Fibroblast of pulmonary artery (primary cell): ENCODE measurements at regions not wholly inside any gene's neighbourhood (a gene's known extent, or its start where the extent isn't known, plus 50 kb on each side); places are given as distances from the start of the nearest gene placed in this dataset.
A peak's percentile ranks its signal among the peaks of the same experiment; 100 is the strongest.
"Not testable (repeated sequence)": the region's sequence is repeated elsewhere in the genome, so short reads cannot be mapped to it uniquely, and the experiment has no call there.

Experiments
- DNase-seq: peaks from one replicate; pipeline ENCODE4 v3.0.0-alpha.2; 2010; ENCODE audit warnings: low read depth
- H3K4me3 ChIP-seq: replicated peaks from 2 replicates; pipeline ENCODE4 v1.5.1; 2011; ENCODE audit warnings: low read depth, mild to moderate bottlenecking, control low read depth, low read length, moderate library complexity
- CTCF ChIP-seq: IDR thresholded peaks from 2 replicates; pipeline ENCODE4 v1.5.1; 2011; ENCODE audit warnings: mild to moderate bottlenecking, control low read depth, low read length, inconsistent platforms; ENCODE audit errors: missing control alignments

- no peak for TF ChIP-seq CTCF
- no peak for DNase-seq
- no peak overlapping the region for H3K4me3 ChIP-seq
Measured at GRCh38 chr5:174573221-174573994, 151.0 kb upstream of the MSX2 start.

- no peak for TF ChIP-seq CTCF
Measured at GRCh38 chr5:174575043-174575442, 149.3 kb upstream of the MSX2 start.

GRCh38 chr5:174576042-174576441 lies 148.3 kb upstream of the MSX2 start:
- no peak for TF ChIP-seq CTCF
- H3K4me3 ChIP-seq: no peak overlapping the region
- DNase-seq: no peak

More at GRCh38 chr5:174575043-174575442, 149.3 kb upstream of the MSX2 start:
- H3K4me3 ChIP-seq: no peak overlapping the region
- DNase-seq: no peak

- no peak for DNase-seq
- peak; percentile 34 for TF ChIP-seq CTCF
- H3K4me3 ChIP-seq: no peak overlapping the region
Measured at GRCh38 chr5:174581479-174581878, 142.9 kb upstream of the MSX2 start.

- no peak for DNase-seq
- TF ChIP-seq CTCF: no peak
- no peak overlapping the region for H3K4me3 ChIP-seq
Measured at GRCh38 chr5:174581894-174582293, 142.5 kb upstream of the MSX2 start.

- no peak for DNase-seq
- no peak overlapping the region for H3K4me3 ChIP-seq
- no peak for TF ChIP-seq CTCF
Measured at GRCh38 chr5:174583071-174583470, 141.3 kb upstream of the MSX2 start.

- no peak overlapping the region for H3K4me3 ChIP-seq
- no peak for DNase-seq
- no peak for TF ChIP-seq CTCF
Measured at GRCh38 chr5:174585472-174585871, 138.9 kb upstream of the MSX2 start.

GRCh38 chr5:174586163-174586562 lies 138.2 kb upstream of the MSX2 start:
- not testable (repeated sequence) for H3K4me3 ChIP-seq, DNase-seq
